GM18498 (cell line): ENCODE measurements at regions not wholly inside any gene's neighbourhood (a gene's known extent, or its start where the extent isn't known, plus 50 kb on each side); places are given as distances from the start of the nearest gene placed in this dataset.
"Not testable (repeated sequence)": the region's sequence is repeated elsewhere in the genome, so short reads cannot be mapped to it uniquely, and the experiment has no call there.

Source experiments
- ATAC-seq: cut with Tn5 transposase; IDR thresholded peaks from one replicate; pipeline ENCODE4 v1.9.1; 2021; ENCODE audit warnings: mild to moderate bottlenecking, moderate library complexity; ENCODE audit not compliant: unreplicated experiment

GRCh38 chrX:114028907-114029662 is 554.8 kb upstream of the HTR2C start:
- ATAC-seq, result no peak

DNA sequence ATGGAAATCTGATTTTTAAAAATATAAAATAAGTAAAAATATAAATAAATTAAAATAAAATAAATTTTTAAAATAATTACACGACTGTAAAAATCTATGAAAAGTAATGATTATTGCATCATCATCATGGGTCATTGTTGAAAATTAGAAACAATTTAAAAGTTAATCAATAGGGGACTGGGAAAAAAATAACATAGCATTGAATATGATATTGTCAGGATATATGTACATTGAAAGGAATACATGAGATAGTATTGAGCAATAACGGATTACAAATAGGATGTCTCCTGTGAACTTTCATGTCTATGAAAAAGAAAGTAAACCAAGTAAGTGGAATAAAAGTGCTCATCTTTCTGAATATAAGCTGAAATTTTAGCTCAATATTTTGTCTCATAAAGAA is 566.8 kb upstream of the HTR2C start:
- no peak for ATAC-seq

DNA sequence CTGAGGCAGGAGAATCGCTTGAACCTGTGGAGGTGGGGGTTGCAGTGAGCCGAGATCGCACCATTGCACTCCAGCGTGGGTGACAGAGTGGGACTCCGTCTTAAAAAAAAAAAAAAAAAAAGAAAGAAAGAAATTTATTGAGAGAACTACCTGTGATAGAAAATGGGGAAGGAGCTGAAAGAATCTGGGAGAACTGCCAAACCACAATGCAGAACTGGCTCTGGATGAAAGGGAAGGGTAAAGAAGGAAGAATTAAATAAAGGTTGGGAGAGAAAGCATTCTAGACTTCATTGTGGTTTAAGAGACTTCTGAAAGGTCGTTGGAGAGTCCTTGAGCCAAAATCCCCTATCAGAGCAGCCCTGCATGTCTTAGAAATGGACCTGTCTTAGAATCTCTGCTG is 567.9 kb upstream of the HTR2C start:
- no peak for ATAC-seq

GRCh38 chrX:114006664-114007063 is 577.2 kb upstream of the HTR2C start:
- ATAC-seq, result no peak

GRCh38 chrX:113996781-113997180 is 587.1 kb upstream of the HTR2C start:
- no peak for ATAC-seq

DNA sequence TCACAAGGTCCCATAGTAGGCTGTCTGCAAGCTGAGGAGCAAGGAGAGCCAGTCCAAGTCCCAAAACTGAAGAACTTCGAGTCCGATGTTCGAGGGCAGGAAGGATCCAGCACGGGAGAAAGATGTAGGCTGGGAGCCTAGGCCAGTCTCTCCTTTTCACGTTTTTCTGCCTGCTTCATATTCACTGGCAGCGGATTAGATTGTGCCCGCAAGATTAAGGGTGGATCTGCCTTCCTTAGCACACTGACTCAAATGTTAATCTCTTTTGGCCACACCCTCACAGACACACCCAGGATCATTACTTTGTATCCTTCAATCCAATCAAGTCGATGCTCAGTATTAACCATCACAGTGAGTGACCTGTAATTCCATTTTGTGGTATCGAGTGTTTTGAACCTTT is 592.2 kb upstream of the HTR2C start:
- not testable (repeated sequence) for ATAC-seq

DNA sequence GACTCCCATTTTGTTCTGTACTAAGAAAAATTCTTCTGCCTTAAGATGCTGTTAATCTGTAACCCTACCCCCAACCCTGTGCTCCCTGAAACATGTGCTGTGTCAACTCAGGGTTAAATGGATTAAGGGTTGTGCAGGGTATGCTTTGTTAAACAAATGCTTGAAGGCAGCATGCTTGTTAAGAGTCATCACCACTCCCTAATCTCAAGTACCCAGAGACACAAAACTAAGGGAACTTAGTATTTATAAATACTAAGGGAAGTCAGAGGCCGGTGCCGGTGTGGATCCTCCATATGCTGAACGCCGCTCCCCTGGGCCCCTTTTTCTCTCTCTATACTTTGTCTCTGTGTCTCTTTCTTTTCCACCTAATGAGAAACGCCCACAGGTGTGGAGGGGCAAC is 593.2 kb upstream of the HTR2C start:
- not testable (repeated sequence) for ATAC-seq

DNA sequence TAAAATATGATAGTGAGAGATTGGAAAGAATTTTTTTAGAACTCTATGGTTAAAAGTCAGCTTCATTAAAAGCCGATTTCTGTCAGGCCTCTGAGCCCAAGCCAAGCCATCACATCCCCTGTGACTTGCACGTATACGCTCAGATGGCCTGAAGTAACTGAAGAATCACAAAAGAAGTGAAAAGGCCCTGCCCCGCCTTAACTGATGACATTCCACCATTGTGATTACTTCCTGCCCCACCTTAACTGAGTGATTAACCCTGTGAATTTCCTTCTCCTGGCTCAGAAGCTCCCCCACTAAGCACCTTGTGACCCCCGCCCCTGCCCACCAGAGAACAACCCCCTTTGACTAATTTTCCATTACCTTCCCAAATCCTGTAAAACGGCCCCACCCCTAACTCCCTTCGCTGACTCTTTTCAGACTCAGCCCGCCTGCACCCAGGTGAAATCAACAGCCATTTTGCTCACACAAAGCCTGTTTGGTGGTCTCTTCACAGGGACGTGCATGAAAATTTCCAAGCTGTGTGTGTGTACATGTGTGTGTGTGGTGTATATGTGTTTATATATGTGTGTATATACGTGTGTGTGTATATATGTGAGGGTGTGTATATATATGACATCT is 595.5 kb upstream of the HTR2C start:
- not testable (repeated sequence) for ATAC-seq

DNA sequence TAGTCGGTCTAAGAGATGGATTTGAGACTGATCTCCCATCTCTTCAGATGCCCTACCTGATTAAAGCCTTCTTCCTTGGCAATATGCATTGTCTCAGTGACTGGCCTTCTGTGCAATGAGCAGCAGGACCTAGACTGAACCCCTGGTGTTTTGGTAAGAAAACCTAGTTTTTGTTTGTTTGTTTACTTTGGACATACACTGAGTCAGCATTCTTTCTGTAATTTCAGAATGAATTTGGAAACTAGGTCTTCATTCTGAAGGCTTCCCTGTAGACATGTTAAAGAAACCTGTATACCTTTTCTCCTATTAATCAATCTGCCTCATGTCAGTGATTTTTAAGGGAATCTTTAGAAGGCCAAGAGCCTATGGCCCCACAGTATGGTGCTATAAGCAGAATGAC is 597.5 kb upstream of the HTR2C start:
- ATAC-seq, result no peak

GRCh38 chrX:113982766-113983165 is 601.1 kb upstream of the HTR2C start:
- ATAC-seq, result no peak

DNA sequence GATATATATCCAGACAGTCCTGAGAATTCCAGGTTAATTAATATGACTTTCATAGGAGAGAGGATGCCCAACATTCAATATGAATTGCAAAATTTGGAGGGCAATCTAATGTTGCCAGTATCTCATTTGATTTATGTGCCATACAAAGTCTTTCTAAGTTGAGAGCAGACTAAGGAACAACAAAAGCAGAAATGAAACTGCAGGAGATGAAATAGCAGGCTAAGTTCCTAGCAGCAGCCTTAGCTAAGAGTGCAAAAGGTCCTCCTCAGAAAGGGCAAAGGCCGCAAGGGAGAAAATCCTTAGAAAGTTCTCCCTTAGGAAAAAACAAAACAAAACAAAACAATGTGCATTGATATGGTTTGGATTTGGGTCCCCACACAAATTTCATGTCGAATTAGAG is 602.9 kb upstream of the HTR2C start:
- no peak for ATAC-seq

DNA sequence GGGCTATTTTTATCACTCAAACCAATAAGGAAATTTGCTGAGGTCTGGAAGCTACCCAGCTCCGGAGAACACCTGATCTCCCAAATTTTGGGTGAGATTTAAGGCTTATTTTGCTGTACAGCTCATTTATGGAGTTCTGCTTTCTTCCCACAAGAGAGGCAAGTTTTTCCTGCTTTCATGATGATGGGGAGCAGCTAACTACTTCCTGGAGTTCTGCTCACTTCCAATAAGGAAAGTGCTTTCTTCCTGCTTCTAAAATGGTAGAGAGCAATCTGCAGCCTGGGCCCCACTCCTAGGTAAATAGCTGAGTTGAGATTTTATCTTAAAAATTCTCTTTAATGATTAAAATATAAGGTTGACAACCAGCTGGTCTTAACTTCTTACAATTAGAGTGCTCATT is 606.0 kb upstream of the HTR2C start:
- ATAC-seq, result no peak

DNA sequence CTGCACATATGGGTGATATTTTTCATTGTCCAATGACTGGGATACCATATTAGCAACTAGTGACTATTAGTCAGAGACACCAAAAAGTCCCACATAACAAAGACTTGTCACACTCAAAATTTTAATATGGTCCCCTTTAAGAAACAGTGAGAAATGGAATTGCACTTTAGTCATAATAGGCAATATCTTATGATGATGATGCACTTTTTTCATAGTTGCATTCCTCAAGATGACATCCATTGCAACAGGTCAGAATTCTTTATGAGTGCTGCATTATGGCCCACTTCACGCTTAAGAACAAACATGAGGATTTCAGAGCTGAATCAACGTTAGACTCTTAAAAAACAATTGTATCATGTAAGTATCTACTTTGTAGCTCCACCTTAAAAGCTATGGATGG is 608.4 kb upstream of the HTR2C start:
- no peak for ATAC-seq

DNA sequence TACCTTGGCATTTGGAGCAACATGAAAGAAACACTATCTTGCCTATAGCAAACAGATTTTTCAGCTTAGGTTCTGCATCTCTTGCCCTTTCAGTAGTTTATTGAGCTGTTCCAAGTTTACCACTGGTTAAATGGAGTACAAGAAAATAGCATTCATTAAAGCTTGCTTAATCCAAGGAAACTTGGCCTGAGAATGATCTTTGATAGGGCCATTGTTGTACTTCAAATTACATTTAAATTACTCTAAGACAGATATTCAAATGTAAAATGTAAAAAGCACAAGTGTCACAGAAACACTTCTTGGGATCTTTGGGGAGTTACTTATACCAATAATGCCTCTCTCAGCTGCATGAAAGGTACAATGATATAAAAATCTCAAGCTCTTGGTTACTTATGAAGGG is 609.0 kb upstream of the HTR2C start:
- no peak for ATAC-seq

GRCh38 chrX:113973706-113974105 is 610.2 kb upstream of the HTR2C start:
- ATAC-seq, result no peak

GRCh38 chrX:113966791-113967190 is 617.1 kb upstream of the HTR2C start:
- ATAC-seq, result no peak

DNA sequence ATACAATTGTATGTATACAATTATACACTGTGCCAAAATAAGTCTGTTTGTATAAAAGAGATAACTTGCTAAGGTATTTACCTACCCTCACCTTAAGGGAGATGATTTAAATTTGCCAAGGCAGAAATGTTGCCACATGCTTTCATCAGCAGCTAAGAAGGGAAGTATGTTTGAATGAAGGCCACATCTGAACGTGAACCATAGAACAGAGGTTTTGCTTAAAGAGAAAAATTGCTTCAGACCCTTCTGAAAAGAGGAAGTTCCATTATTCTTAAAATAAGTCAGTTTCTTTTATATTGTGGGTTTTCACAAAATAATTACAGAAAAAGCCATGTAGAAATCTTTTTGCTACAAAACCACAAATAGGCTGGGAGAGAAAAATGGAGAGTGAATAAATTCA is 621.5 kb upstream of the HTR2C start:
- ATAC-seq, result no peak

- no peak for ATAC-seq
Measured at GRCh38 chrX:113959912-113960626, 623.8 kb upstream of the HTR2C start.

- no peak for ATAC-seq
Measured at GRCh38 chrX:113956936-113957335, 627.0 kb upstream of the HTR2C start.

- no peak for ATAC-seq
Measured at GRCh38 chrX:113954297-113954696, 629.6 kb upstream of the HTR2C start.

DNA sequence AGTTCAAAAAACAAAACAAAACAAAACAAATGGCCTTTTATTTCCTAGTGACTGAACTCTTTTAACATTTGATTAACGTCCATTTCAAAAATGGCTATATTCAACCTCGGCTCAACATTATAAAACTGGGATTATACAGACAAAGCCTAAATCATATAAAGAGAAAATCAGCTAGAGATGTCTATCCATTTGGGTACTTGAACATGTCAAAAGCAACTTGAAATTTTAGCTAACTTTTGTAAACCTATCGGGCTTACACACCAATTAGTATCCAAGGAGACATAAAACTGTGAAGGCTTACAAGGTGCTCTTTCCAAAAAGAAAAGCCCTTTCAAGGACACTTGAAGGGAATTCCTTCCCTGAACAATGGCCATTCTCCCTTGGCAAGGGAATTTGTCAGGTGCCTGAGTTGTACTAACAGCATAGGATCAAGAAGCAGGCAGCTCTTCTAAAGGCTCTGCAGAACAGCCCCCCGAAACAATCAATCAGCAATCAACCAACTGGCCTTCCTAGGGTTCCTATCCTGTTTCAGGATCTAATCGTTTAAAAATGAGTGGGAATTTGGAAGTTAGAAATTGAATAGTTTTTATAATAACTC is 633.7 kb upstream of the HTR2C start:
- ATAC-seq, result no peak

DNA sequence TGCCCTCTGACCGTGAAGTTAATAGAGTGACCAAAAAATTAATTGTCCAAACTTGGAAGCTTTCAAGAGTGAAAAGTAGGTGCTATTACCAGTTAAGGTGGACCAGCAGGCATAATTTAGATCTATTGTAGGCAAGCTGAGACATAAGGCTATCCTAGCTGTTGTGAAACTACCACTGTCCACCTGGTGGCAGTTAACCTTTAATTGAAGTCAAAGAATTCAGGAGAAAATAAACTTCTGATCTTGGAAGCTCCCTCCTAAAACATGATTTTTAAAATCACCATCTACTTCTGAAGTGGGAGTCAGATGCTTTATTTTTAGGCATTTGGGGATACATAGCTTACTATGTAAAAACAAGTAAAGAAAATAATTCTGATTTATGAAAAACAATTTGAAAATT is 636.3 kb upstream of the HTR2C start:
- no peak for ATAC-seq
